DND-41 (cell line): ENCODE measurements at regions not wholly inside any gene's neighbourhood (a gene's known extent, or its start where the extent isn't known, plus 50 kb on each side); places are given as distances from the start of the nearest gene placed in this dataset.

Experiments used
- EZH2 ChIP-seq: IDR thresholded peaks from 3 replicates; pipeline ENCODE4 v1.6.1; 2012; ENCODE audit warnings: borderline replicate concordance, low read depth, mild to moderate bottlenecking, moderate library complexity, low read length, inconsistent platforms; ENCODE audit not compliant: severe bottlenecking
- TF ChIP-seq, protein P1 (sequence below): IDR thresholded peaks from 2 replicates; pipeline ENCODE4 v1.5.1; 2012; ENCODE audit warnings: borderline replicate concordance, low read length, moderate library complexity, mild to moderate bottlenecking; ENCODE audit not compliant: poor library complexity, severe bottlenecking; ENCODE audit errors: extremely low read depth

DNA sequence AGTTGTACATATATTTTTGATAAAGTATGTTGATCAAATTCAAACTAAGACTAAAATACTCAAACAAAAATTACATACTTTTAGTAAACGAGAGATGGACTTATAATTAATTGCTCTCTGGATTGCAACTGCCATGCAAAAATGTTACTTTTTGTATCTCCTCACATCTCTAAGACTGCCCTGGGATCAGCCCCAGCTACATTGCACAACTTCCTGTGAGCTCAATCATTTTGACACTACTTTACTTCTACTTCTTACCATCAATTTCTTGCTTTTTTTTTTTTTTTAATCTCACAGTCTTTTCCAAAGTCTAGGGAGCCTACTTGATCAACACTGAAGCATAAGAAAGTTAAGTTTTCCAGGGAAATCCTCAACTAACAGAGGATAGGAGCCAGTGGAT, 506.0 kb upstream of the CDH10 start:
- TF ChIP-seq, protein P1, sequence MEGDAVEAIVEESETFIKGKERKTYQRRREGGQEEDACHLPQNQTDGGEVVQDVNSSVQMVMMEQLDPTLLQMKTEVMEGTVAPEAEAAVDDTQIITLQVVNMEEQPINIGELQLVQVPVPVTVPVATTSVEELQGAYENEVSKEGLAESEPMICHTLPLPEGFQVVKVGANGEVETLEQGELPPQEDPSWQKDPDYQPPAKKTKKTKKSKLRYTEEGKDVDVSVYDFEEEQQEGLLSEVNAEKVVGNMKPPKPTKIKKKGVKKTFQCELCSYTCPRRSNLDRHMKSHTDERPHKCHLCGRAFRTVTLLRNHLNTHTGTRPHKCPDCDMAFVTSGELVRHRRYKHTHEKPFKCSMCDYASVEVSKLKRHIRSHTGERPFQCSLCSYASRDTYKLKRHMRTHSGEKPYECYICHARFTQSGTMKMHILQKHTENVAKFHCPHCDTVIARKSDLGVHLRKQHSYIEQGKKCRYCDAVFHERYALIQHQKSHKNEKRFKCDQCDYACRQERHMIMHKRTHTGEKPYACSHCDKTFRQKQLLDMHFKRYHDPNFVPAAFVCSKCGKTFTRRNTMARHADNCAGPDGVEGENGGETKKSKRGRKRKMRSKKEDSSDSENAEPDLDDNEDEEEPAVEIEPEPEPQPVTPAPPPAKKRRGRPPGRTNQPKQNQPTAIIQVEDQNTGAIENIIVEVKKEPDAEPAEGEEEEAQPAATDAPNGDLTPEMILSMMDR, result no peak
- no peak for TF ChIP-seq EZH2
